ENCODE measurements at regions not wholly inside any gene's neighbourhood (a gene's known extent, or its start where the extent isn't known, plus 50 kb on each side); places are given as distances from the start of the nearest gene placed in this dataset.

GRCh38 chr6:14216946-14217684, 99.5 kb downstream of the CD83 start:
- TF ChIP-seq CTCF (IDR thresholded peaks at IDR 0.05; ENCODE audit: insufficient read depth in 1 of 2, low read depth in 1 of 2, low read length in 1 of 2, severe bottlenecking in 1 of 2, unreplicated experiment in 1 of 2) = no peak
- H3K9me3 Mint-ChIP-seq (ENCODE audit: unreplicated experiment) = no peaks in the 10 kb centered on the region
- Histone ChIP-seq H3K27me3 (replicated peaks; ENCODE audit: control insufficient read depth, insufficient read depth, low read length) (no peaks in the 10 kb centered on the region), H3K4me1 (peaks cover 2% of the 10 kb centered on the region), H3K36me3 (ENCODE audit: control insufficient read depth, insufficient read depth, low read length) (no peaks in the 10 kb centered on the region), H3K9me3 (no peaks in the 10 kb centered on the region), H3K4me3 (ENCODE audit: low read depth, low read length) (no peak overlapping the region)
- POLR2A ChIA-PET = no interaction called here
- H3K27me3 Mint-ChIP-seq (ENCODE audit: insufficient read depth, unreplicated experiment) = no peaks in the 10 kb centered on the region
- no TSS peak for BruUV-seq (replicated peaks)
- no peak overlapping the region for H3K4me3 Mint-ChIP-seq (ENCODE audit: unreplicated experiment)
- intact Hi-C loops (cut with micrococcal nuclease; ENCODE audit: unreplicated experiment) = loop anchor here (10.0 kb wide), 3 partner anchors 92 to 288 kb away; no protein-coding TSS in a partner anchor
- peaks cover under 1% of the 10 kb centered on the region for H3K4me1 Mint-ChIP-seq (ENCODE audit: low read depth, unreplicated experiment)
- H3K27ac Mint-ChIP-seq (ENCODE audit: unreplicated experiment) = no peak overlapping the region
- CTCF ChIA-PET = no interaction called here
- no peak for DNase-seq
- no peaks in the 10 kb centered on the region for H3K36me3 Mint-ChIP-seq (ENCODE audit: insufficient read depth, unreplicated experiment)

GRCh38 chr6:14217728-14218518, 100.4 kb downstream of the CD83 start:
- Mint-ChIP-seq H3K27ac (ENCODE audit: unreplicated experiment) (no peak overlapping the region), H3K27me3 (ENCODE audit: insufficient read depth, unreplicated experiment) (no peaks in the 10 kb centered on the region), H3K9me3 (ENCODE audit: unreplicated experiment) (no peaks in the 10 kb centered on the region), H3K4me3 (ENCODE audit: unreplicated experiment) (no peak overlapping the region), H3K36me3 (ENCODE audit: insufficient read depth, unreplicated experiment) (no peaks in the 10 kb centered on the region), H3K4me1 (ENCODE audit: low read depth, unreplicated experiment) (no peaks in the 10 kb centered on the region)
- no peaks in the 10 kb centered on the region for H3K27me3 ChIP-seq (replicated peaks; ENCODE audit: control insufficient read depth, insufficient read depth, low read length)
- H3K9me3 ChIP-seq = no peaks in the 10 kb centered on the region
- no peak for TF ChIP-seq CTCF (IDR thresholded peaks at IDR 0.05; ENCODE audit: insufficient read depth in 1 of 2, low read depth in 1 of 2, low read length in 1 of 2, severe bottlenecking in 1 of 2, unreplicated experiment in 1 of 2)
- ChIA-PET POLR2A (no interaction called here), CTCF (no interaction called here)
- H3K4me3 ChIP-seq (ENCODE audit: low read depth, low read length) = no peak overlapping the region
- BruUV-seq (replicated peaks) = no TSS peak
- intact Hi-C loops (cut with micrococcal nuclease; ENCODE audit: unreplicated experiment) = loop anchor here (10.0 kb wide), 3 partner anchors 93 to 287 kb away; no protein-coding TSS in a partner anchor
- H3K4me1 ChIP-seq = no peaks in the 10 kb centered on the region
- DNase-seq = no peak
- no peaks in the 10 kb centered on the region for H3K36me3 ChIP-seq (ENCODE audit: control insufficient read depth, insufficient read depth, low read length)

- Mint-ChIP-seq H3K27me3 (ENCODE audit: insufficient read depth, unreplicated experiment) (no peaks in the 10 kb centered on the region), H3K9me3 (ENCODE audit: unreplicated experiment) (no peaks in the 10 kb centered on the region), H3K36me3 (ENCODE audit: insufficient read depth, unreplicated experiment) (no peaks in the 10 kb centered on the region), H3K27ac (ENCODE audit: unreplicated experiment) (no peak overlapping the region), H3K4me3 (ENCODE audit: unreplicated experiment) (no peak overlapping the region), H3K4me1 (ENCODE audit: low read depth, unreplicated experiment) (no peaks in the 10 kb centered on the region)
- no TSS peak for BruUV-seq (replicated peaks)
- no peaks in the 10 kb centered on the region for H3K4me1 ChIP-seq
- no peak overlapping the region for H3K4me3 ChIP-seq (ENCODE audit: low read depth, low read length)
- H3K27me3 ChIP-seq (replicated peaks; ENCODE audit: control insufficient read depth, insufficient read depth, low read length) = no peaks in the 10 kb centered on the region
- TF ChIP-seq CTCF (IDR thresholded peaks at IDR 0.05; ENCODE audit: insufficient read depth in 1 of 2, low read depth in 1 of 2, low read length in 1 of 2, severe bottlenecking in 1 of 2, unreplicated experiment in 1 of 2) = no peak
- no peak for DNase-seq
- intact Hi-C loops (cut with micrococcal nuclease; ENCODE audit: unreplicated experiment) = loop anchor here (10.0 kb wide), 3 partner anchors 94 to 286 kb away; no protein-coding TSS in a partner anchor
- CTCF ChIA-PET = no interaction called here
- no peaks in the 10 kb centered on the region for H3K36me3 ChIP-seq (ENCODE audit: control insufficient read depth, insufficient read depth, low read length)
- H3K9me3 ChIP-seq = no peaks in the 10 kb centered on the region
- POLR2A ChIA-PET = no interaction called here
Observed at GRCh38 chr6:14218519-14218800, 100.9 kb downstream of the CD83 start.

All from Caco-2 (cell line).